HepG2 (cell line): ENCODE measurements at regions not wholly inside any gene's neighbourhood (a gene's known extent, or its start where the extent isn't known, plus 50 kb on each side); places are given as distances from the start of the nearest gene placed in this dataset.
"Not testable (repeated sequence)": the region's sequence is repeated elsewhere in the genome, so short reads cannot be mapped to it uniquely, and the experiment has no call there.

Source experiments
- ATAC-seq: fragments of 200-7000 bp; cut with Tn5 transposase; 3 replicates; pipeline ENCODE4 v1.9.1; 2020; ENCODE audit warnings: mild to moderate bottlenecking, moderate library complexity
- BruUV-seq: library from RNA; stranded (reverse); fragments of 400-500 nt; replicated peaks from 2 replicates; lab custom pipeline; 2021; lab: Mats Ljungman, UMichigan
- CTCF ChIA-PET: fragments of 300-600 bp; formaldehyde crosslinking; extraction: SDS; loops from one replicate; lab custom pipeline; 2021; ENCODE audit warnings: low total read pairs, inconsistent platforms, low intra/inter-chr PET ratio; lab: Yijun Ruan, JAX
- POLR2A ChIA-PET: fragments of 350-600 bp; sonication (Branson Sonifier 250); formaldehyde crosslinking; loops from one replicate; lab custom pipeline; 2020; ENCODE audit warnings: antibody characterized with exemption, inconsistent platforms; lab: Yijun Ruan, JAX
- DNase-seq: peaks from one replicate; pipeline ENCODE4 v3.0.0-alpha.2; 2015; ENCODE audit warnings: low spot score
- FAIRE-seq: peaks from 3 replicates; lab custom pipeline; 2011; peaks lifted over from hg19 to GRCh38; lab: Jason Lieb, UNC
- H2AFZ ChIP-seq: one replicate; pipeline ENCODE4 v1.6.1; 2011; ENCODE audit warnings: low read length, inconsistent platforms
- H3K27ac ChIP-seq: fragments of 300-600 bp; 3 replicates; pipeline ENCODE4 v1.8.0; 2011; ENCODE audit warnings: mixed run types, mild to moderate bottlenecking, mixed read lengths, low read length, inconsistent platforms; ENCODE audit not compliant: insufficient read depth; ENCODE audit errors: extremely low read length
- H3K27me3 ChIP-seq, 2 experiments: fragments of 200-600 bp in 1 of 2; 2 replicates in 1 of 2; 3 replicates in 1 of 2; pipeline versions ENCODE4 v1.6.0 to v1.8.0; 2011; ENCODE audit warnings: low read length in 2 of 2, mild to moderate bottlenecking in 2 of 2, moderate library complexity in 2 of 2, inconsistent platforms in 1 of 2; ENCODE audit not compliant: insufficient read depth in 2 of 2, control insufficient read depth in 1 of 2
- H3K36me3 ChIP-seq, 2 experiments: fragments of 200-600 bp in 1 of 2; replicated peaks in 1 of 2; 2 replicates in 1 of 2; 3 replicates in 1 of 2; pipeline versions ENCODE4 v1.5.1 to v1.8.0; 2011; ENCODE audit warnings: low read length in 2 of 2, inconsistent platforms in 1 of 2; ENCODE audit not compliant: insufficient read depth in 2 of 2, control insufficient read depth in 1 of 2
- H3K4me1 ChIP-seq: 2 replicates; pipeline ENCODE4 v1.5.1; 2012; ENCODE audit warnings: low read length, inconsistent platforms; ENCODE audit not compliant: insufficient read depth
- H3K4me2 ChIP-seq: 2 replicates; pipeline ENCODE4 v1.6.0; 2011; ENCODE audit warnings: low read depth, low read length, inconsistent platforms
- H3K4me3 ChIP-seq, 3 experiments: fragments of 200-600 bp in 1 of 3; sonication (generic), shearing (Covaris generic) in 1 of 3; replicated peaks in 1 of 3; 2 replicates each; pipeline ENCODE4 v1.5.1; 2011 to 2016; ENCODE audit warnings: low read length in 3 of 3, inconsistent platforms in 2 of 3, low read depth in 2 of 3, mild to moderate bottlenecking in 2 of 3, control low read depth in 1 of 3, mixed read lengths in 1 of 3; ENCODE audit not compliant: insufficient read depth in 1 of 3
- H3K79me2 ChIP-seq: one replicate; pipeline ENCODE4 v1.6.1; 2011; ENCODE audit warnings: low read length, inconsistent platforms; ENCODE audit not compliant: insufficient read depth
- H3K9ac ChIP-seq: 2 replicates; pipeline ENCODE4 v1.6.0; 2011; ENCODE audit warnings: mild to moderate bottlenecking, low read depth, low read length, inconsistent platforms; ENCODE audit not compliant: insufficient read depth
- H3K9me3 ChIP-seq: 2 replicates; pipeline ENCODE4 v1.5.1; 2012; ENCODE audit warnings: mild to moderate bottlenecking, low read length
- H4K20me1 ChIP-seq: 2 replicates; pipeline ENCODE4 v1.6.0; 2011; ENCODE audit warnings: inconsistent platforms, mild to moderate bottlenecking, low read length, moderate library complexity; ENCODE audit not compliant: insufficient read depth
- ATF4 ChIP-seq, 2 experiments: fragments of 450-650 bp in 1 of 2; sonication (generic) in 1 of 2; formaldehyde crosslinking; IDR thresholded peaks; 2 replicates each; pipeline versions ENCODE4 v1.5.0 to v1.8.0; 2020 to 2022; ENCODE audit warnings: mild to moderate bottlenecking in 1 of 2, missing genetic modification reagents in 1 of 2
- CEBPB ChIP-seq: IDR thresholded peaks from 2 replicates; pipeline ENCODE4 v1.6.1; 2011; ENCODE audit warnings: low read depth, low read length, improper control_type of control experiment, borderline replicate concordance
- CEBPG ChIP-seq: IDR thresholded peaks from 2 replicates; pipeline ENCODE4 v1.6.1; 2016
- CREB1 ChIP-seq, 2 experiments: fragments of 450-650 bp in 1 of 2; IDR thresholded peaks; 2 replicates each; pipeline ENCODE4 v1.6.1; 2016 to 2017; ENCODE audit warnings: control low read depth in 1 of 2, mild to moderate bottlenecking in 1 of 2, missing compliant biosample characterization in 1 of 2, missing genetic modification characterization in 1 of 2
- DRAP1 ChIP-seq: IDR thresholded peaks from 2 replicates; pipeline ENCODE4 v1.6.1; 2016; ENCODE audit warnings: missing genetic modification reagents, missing compliant biosample characterization
- ELF1 ChIP-seq: sonication (generic); formaldehyde crosslinking; IDR thresholded peaks from 2 replicates; pipeline ENCODE4 v1.4.0; 2020; ENCODE audit warnings: missing genetic modification reagents
- ELF3 ChIP-seq: IDR thresholded peaks from 2 replicates; pipeline ENCODE4 v1.6.1; 2016; ENCODE audit warnings: missing genetic modification reagents, missing compliant biosample characterization
- ETV5 ChIP-seq: IDR thresholded peaks from 2 replicates; pipeline ENCODE4 v1.6.1; 2018; ENCODE audit warnings: missing biosample characterization, missing genetic modification reagents, inconsistent platforms, borderline replicate concordance
- GABPA ChIP-seq, 2 experiments: IDR thresholded peaks; 2 replicates each; pipeline ENCODE4 v1.6.1; 2011 to 2016; ENCODE audit warnings: low read depth in 2 of 2, low read length in 1 of 2, missing biosample characterization in 1 of 2, missing genetic modification characterization in 1 of 2
- GABPB1 ChIP-seq: IDR thresholded peaks from 2 replicates; pipeline ENCODE4 v1.6.1; 2016; ENCODE audit warnings: mild to moderate bottlenecking, missing genetic modification reagents, moderate library complexity, missing compliant biosample characterization
- POLR2A ChIP-seq, 2 experiments: IDR thresholded peaks; 2 replicates each; pipeline ENCODE4 v1.6.1; 2011; ENCODE audit warnings: low read depth in 2 of 2, low read length in 2 of 2, mild to moderate bottlenecking in 1 of 2, moderate library complexity in 1 of 2; ENCODE audit not compliant: insufficient read depth in 1 of 2
- POLR2AphosphoS5 ChIP-seq: IDR thresholded peaks from 2 replicates; pipeline ENCODE4 v1.6.1; 2012; ENCODE audit warnings: low read depth, low read length
- SAP130 ChIP-seq: IDR thresholded peaks from 2 replicates; pipeline ENCODE4 v1.6.1; 2016; ENCODE audit warnings: low read depth
- YY1 ChIP-seq: IDR thresholded peaks from 2 replicates; pipeline ENCODE4 v1.6.1; 2011; ENCODE audit warnings: low read length, low read depth, moderate library complexity, mild to moderate bottlenecking; ENCODE audit not compliant: insufficient read depth, insufficient replicate concordance
- ZBED4 ChIP-seq: sonication (generic); formaldehyde crosslinking; IDR thresholded peaks from 2 replicates; pipeline ENCODE4 v1.4.0; 2020; ENCODE audit warnings: missing genetic modification reagents, borderline replicate concordance
- WGBS: methylation state at CpG from one replicate; pipeline ENCODE4 v1.1.6; 2017; ENCODE audit warnings: low lambda C conversion rate; 5-methylcytosine and 5-hydroxymethylcytosine counted together
- in situ Hi-C: cut with HindIII; loops from 2 replicates; pipeline ENCODE4 v1.10.0; 2017; ENCODE audit warnings: low pct_unique_long_range_greater_than_20kb; ENCODE audit not compliant: extremely low pct_ligation_motif_present
- intact Hi-C: fragments of 100-400 bp; cut with micrococcal nuclease; formaldehyde crosslinking; loops from one replicate; pipeline ENCODE4 v1.10.0; 2022; ENCODE audit not compliant: unreplicated experiment

GRCh38 chr1:779621-780020 lies 93.2 kb upstream of the OR4F16 start:
- H3K36me3 ChIP-seq; H3K4me1 ChIP-seq; POLR2A ChIA-PET; CTCF ChIA-PET; BruUV-seq; H3K9me3 ChIP-seq; H3K79me2 ChIP-seq; H2AFZ ChIP-seq; in situ Hi-C loops; ATAC-seq; H3K27me3 ChIP-seq; H4K20me1 ChIP-seq; FAIRE-seq; intact Hi-C loops; TF ChIP-seq GABPA (IDR thresholded peaks at IDR 0.05; ENCODE audit: low read depth, low read length); CREB1 (IDR thresholded peaks at IDR 0.05): not testable (repeated sequence)
- 2% methylated on average over 11 of the region's 13 CpGs for WGBS
- DNase-seq: peak; percentile 50
- H3K4me2 ChIP-seq: peak overlapping the region; percentile 68
- peak overlapping the region; percentile 59 to 66 (median 61) for H3K4me3 ChIP-seq
- peak overlapping the region; percentile 59; the same call in 1 of the 2 replicates for H3K9ac ChIP-seq
- peak overlapping the region; percentile 55 for H3K27ac ChIP-seq
- TF ChIP-seq ZBED4 (CRISPR knock-in tag) (0 out of 2 replicates have a peak, but pooled peaks have one; percentile 32), CEBPG (CRISPR knock-in tag) (peak; percentile 70), ATF4 (CRISPR knock-in tag; IDR thresholded peaks at IDR 0.05) (peak in 1 of 2 experiments; percentile 80; a peak in 2 of 4 replicates), POLR2A (IDR thresholded peaks at IDR 0.05; ENCODE audit: insufficient read depth in 1 of 2, low read depth in 2 of 2, low read length in 2 of 2) (peak in 1 of 2 experiments; percentile 36; a peak in 1 of 4 replicates), GABPA (CRISPR knock-in tag; IDR thresholded peaks at IDR 0.05; ENCODE audit: low read depth) (peak; percentile 45), SAP130 (CRISPR knock-in tag) (peak; percentile 29), GABPB1 (CRISPR knock-in tag) (peak; percentile 55; the same call in 1 of the 2 replicates), CREB1 (CRISPR knock-in tag; IDR thresholded peaks at IDR 0.05) (0 out of 2 replicates have a peak, but pooled peaks have one; percentile 13), ELF1 (CRISPR knock-in tag) (peak; percentile 40; the same call in 1 of the 2 replicates), CEBPB (peak; percentile 10; the same call in 1 of the 2 replicates), ELF3 (CRISPR knock-in tag) (0 out of 2 replicates have a peak, but pooled peaks have one; percentile 36), ETV5 (CRISPR knock-in tag) (peak; percentile 27; the same call in 1 of the 2 replicates), DRAP1 (CRISPR knock-in tag) (peak; percentile 69), YY1 (peak; percentile 24), POLR2AphosphoS5 (0 out of 2 replicates have a peak, but pooled peaks have one; percentile 32)
